Karpas-422 (cell line): ENCODE measurements at regions not wholly inside any gene's neighbourhood (a gene's known extent, or its start where the extent isn't known, plus 50 kb on each side); places are given as distances from the start of the nearest gene placed in this dataset.
A peak's percentile ranks its signal among the peaks of the same experiment; 100 is the strongest.
"Not testable (repeated sequence)": the region's sequence is repeated elsewhere in the genome, so short reads cannot be mapped to it uniquely, and the experiment has no call there.

ENCODE experiments used
- DNase-seq: peaks from one replicate; pipeline ENCODE4 v3.0.0-alpha.2; 2015
- H2AFZ ChIP-seq: fragments of 200-600 bp; sonication (generic); 2 replicates; pipeline ENCODE4 v1.6.1; 2014; ENCODE audit warnings: antibody characterized with exemption, low read length, mixed read lengths
- H3K27ac ChIP-seq: fragments of 200-600 bp; sonication (generic); 2 replicates; pipeline ENCODE4 v1.5.1; 2014; ENCODE audit warnings: mild to moderate bottlenecking, low read length, moderate library complexity
- H3K27me3 ChIP-seq: fragments of 200-600 bp; sonication (generic); 2 replicates; pipeline ENCODE4 v1.6.1; 2014; ENCODE audit warnings: low read length, mixed read lengths
- H3K36me3 ChIP-seq: fragments of 200-600 bp; sonication (generic); 2 replicates; pipeline ENCODE4 v1.6.1; 2014; ENCODE audit warnings: low read length, mixed read lengths; ENCODE audit not compliant: insufficient read depth
- H3K4me1 ChIP-seq: fragments of 200-600 bp; sonication (generic); 2 replicates; pipeline ENCODE4 v1.6.1; 2014; ENCODE audit warnings: mild to moderate bottlenecking, low read length, mixed read lengths
- H3K4me2 ChIP-seq: fragments of 200-600 bp; sonication (generic); 2 replicates; pipeline ENCODE4 v1.6.1; 2014; ENCODE audit warnings: low read length, low read depth, mild to moderate bottlenecking; ENCODE audit not compliant: poor library complexity, severe bottlenecking
- H3K4me3 ChIP-seq: fragments of 200-600 bp; sonication (generic); 2 replicates; pipeline ENCODE4 v1.5.1; 2014; ENCODE audit warnings: mild to moderate bottlenecking, antibody characterized with exemption, low read length, mixed read lengths
- H3K79me2 ChIP-seq: fragments of 200-600 bp; sonication (generic); 2 replicates; pipeline ENCODE4 v1.6.1; 2014; ENCODE audit warnings: mild to moderate bottlenecking, low read length, mixed read lengths
- H3K9ac ChIP-seq: fragments of 200-600 bp; sonication (generic); 2 replicates; pipeline ENCODE4 v1.6.0; 2014; ENCODE audit warnings: low read length
- H3K9me2 ChIP-seq: fragments of 200-600 bp; sonication (generic), shearing (Covaris generic); replicated peaks from 2 replicates; pipeline ENCODE4 v1.6.0; 2014; ENCODE audit warnings: mild to moderate bottlenecking, low read length, moderate library complexity; ENCODE audit not compliant: insufficient read depth
- H3K9me3 ChIP-seq: fragments of 300-700, 200-600 bp; sonication (generic); 2 replicates; pipeline ENCODE4 v1.6.1; 2014; ENCODE audit warnings: low read length, mixed read lengths
- H4K20me1 ChIP-seq: fragments of 200-600 bp; sonication (generic); 2 replicates; pipeline ENCODE4 v1.6.1; 2014; ENCODE audit warnings: mild to moderate bottlenecking, antibody characterized with exemption, low read length, low read depth; ENCODE audit not compliant: insufficient read depth

- H3K27me3 ChIP-seq: no peaks in the 10 kb centered on the region
- no peaks in the 10 kb centered on the region for H3K36me3 ChIP-seq
- H4K20me1 ChIP-seq: no peaks in the 10 kb centered on the region
- H3K4me2 ChIP-seq: no peak overlapping the region
- H3K4me3 ChIP-seq: no peak overlapping the region
- peak; percentile 68 for DNase-seq
- H2AFZ ChIP-seq: no peak overlapping the region
- H3K9me2 ChIP-seq: no peaks in the 10 kb centered on the region
- H3K79me2 ChIP-seq: no peaks in the 10 kb centered on the region
- no peaks in the 10 kb centered on the region; the same call in 1 of the 2 replicates for H3K9me3 ChIP-seq
- H3K27ac ChIP-seq: no peak overlapping the region
- H3K9ac ChIP-seq: no peak overlapping the region
- H3K4me1 ChIP-seq: no peaks in the 10 kb centered on the region
Observed at GRCh38 chr1:73839922-73840321, 358.1 kb downstream of the LRRIQ3 start.

GRCh38 chr1:73832276-73833181 lies 365.4 kb downstream of the LRRIQ3 start:
- H3K4me2 ChIP-seq: no peak overlapping the region
- H3K27me3 ChIP-seq: no peaks in the 10 kb centered on the region
- no peak for DNase-seq

GRCh38 chr1:73827283-73827682 lies 370.7 kb downstream of the LRRIQ3 start:
- not testable (repeated sequence) for DNase-seq, H3K9ac ChIP-seq, H3K4me2 ChIP-seq, H3K36me3 ChIP-seq, H2AFZ ChIP-seq, H4K20me1 ChIP-seq, H3K4me1 ChIP-seq, H3K4me3 ChIP-seq, H3K9me3 ChIP-seq, H3K9me2 ChIP-seq, H3K27me3 ChIP-seq, H3K79me2 ChIP-seq, H3K27ac ChIP-seq

More at GRCh38 chr1:73832276-73833181, 365.4 kb downstream of the LRRIQ3 start:
- H3K27ac ChIP-seq: no peak overlapping the region
- no peaks in the 10 kb centered on the region for H3K4me1 ChIP-seq
- no peaks in the 10 kb centered on the region for H4K20me1 ChIP-seq
- H2AFZ ChIP-seq: no peak overlapping the region
- no peaks in the 10 kb centered on the region for H3K36me3 ChIP-seq
- no peak overlapping the region for H3K4me3 ChIP-seq
- no peaks in the 10 kb centered on the region for H3K9me2 ChIP-seq
- no peaks in the 10 kb centered on the region; the same call in 1 of the 2 replicates for H3K9me3 ChIP-seq
- no peaks in the 10 kb centered on the region for H3K79me2 ChIP-seq
- no peak overlapping the region for H3K9ac ChIP-seq

GRCh38 chr1:73824065-73824464 lies 373.9 kb downstream of the LRRIQ3 start:
- Histone ChIP-seq H3K9me2 (no peaks in the 10 kb centered on the region), H3K36me3 (no peaks in the 10 kb centered on the region), H3K27ac (no peak overlapping the region), H3K27me3 (no peaks in the 10 kb centered on the region), H2AFZ (no peak overlapping the region), H3K4me1 (no peaks in the 10 kb centered on the region), H3K9me3 (no peaks in the 10 kb centered on the region; the same call in 1 of the 2 replicates), H3K4me2 (no peak overlapping the region), H3K9ac (no peak overlapping the region), H3K79me2 (no peaks in the 10 kb centered on the region), H4K20me1 (no peaks in the 10 kb centered on the region), H3K4me3 (no peak overlapping the region)
- DNase-seq: no peak

GRCh38 chr1:73821520-73821919 lies 376.5 kb downstream of the LRRIQ3 start:
- no peaks in the 10 kb centered on the region for H3K4me1 ChIP-seq
- H3K36me3 ChIP-seq: no peaks in the 10 kb centered on the region
- no peaks in the 10 kb centered on the region for H3K79me2 ChIP-seq
- H3K27ac ChIP-seq: no peak overlapping the region
- no peaks in the 10 kb centered on the region for H4K20me1 ChIP-seq
- H3K9ac ChIP-seq: no peak overlapping the region
- no peak overlapping the region for H3K4me3 ChIP-seq
- H3K4me2 ChIP-seq: no peak overlapping the region
- peaks cover 3% of the 10 kb centered on the region; the same call in 1 of the 2 replicates for H3K9me3 ChIP-seq
- DNase-seq: no peak
- no peaks in the 10 kb centered on the region for H3K9me2 ChIP-seq
- H3K27me3 ChIP-seq: no peaks in the 10 kb centered on the region
- no peak overlapping the region for H2AFZ ChIP-seq

GRCh38 chr1:73820843-73821242 lies 377.1 kb downstream of the LRRIQ3 start:
- H3K4me2 ChIP-seq: no peak overlapping the region
- DNase-seq: no peak
- H4K20me1 ChIP-seq: no peaks in the 10 kb centered on the region
- H3K27me3 ChIP-seq: no peaks in the 10 kb centered on the region
- peaks cover 8% of the 10 kb centered on the region; the same call in 1 of the 2 replicates for H3K9me3 ChIP-seq
- no peak overlapping the region for H3K27ac ChIP-seq
- no peaks in the 10 kb centered on the region for H3K36me3 ChIP-seq
- H3K4me1 ChIP-seq: no peaks in the 10 kb centered on the region
- H3K9me2 ChIP-seq: no peaks in the 10 kb centered on the region
- H3K79me2 ChIP-seq: no peaks in the 10 kb centered on the region
- H3K9ac ChIP-seq: no peak overlapping the region
- no peak overlapping the region for H2AFZ ChIP-seq
- H3K4me3 ChIP-seq: no peak overlapping the region

GRCh38 chr1:73813716-73814115 lies 384.3 kb downstream of the LRRIQ3 start:
- no peaks in the 10 kb centered on the region for H3K4me1 ChIP-seq
- no peaks in the 10 kb centered on the region for H3K9me2 ChIP-seq
- no peaks in the 10 kb centered on the region for H4K20me1 ChIP-seq
- H3K9ac ChIP-seq: no peak overlapping the region
- peaks cover 14% of the 10 kb centered on the region for H3K9me3 ChIP-seq
- no peaks in the 10 kb centered on the region for H3K36me3 ChIP-seq
- H3K27ac ChIP-seq: no peak overlapping the region
- no peaks in the 10 kb centered on the region for H3K27me3 ChIP-seq
- H3K79me2 ChIP-seq: no peaks in the 10 kb centered on the region
- no peak for DNase-seq
- H2AFZ ChIP-seq: no peak overlapping the region
- no peak overlapping the region for H3K4me3 ChIP-seq
- no peak overlapping the region for H3K4me2 ChIP-seq

GRCh38 chr1:73813236-73813635 lies 384.7 kb downstream of the LRRIQ3 start:
- no peak for DNase-seq
- no peak overlapping the region for H3K27ac ChIP-seq
- H3K9me2 ChIP-seq: no peaks in the 10 kb centered on the region
- no peak overlapping the region for H3K4me3 ChIP-seq
- no peak overlapping the region for H3K9ac ChIP-seq
- no peaks in the 10 kb centered on the region for H3K27me3 ChIP-seq
- no peaks in the 10 kb centered on the region for H3K79me2 ChIP-seq
- H2AFZ ChIP-seq: no peak overlapping the region
- H3K36me3 ChIP-seq: no peaks in the 10 kb centered on the region
- H3K9me3 ChIP-seq: peaks cover 14% of the 10 kb centered on the region
- no peaks in the 10 kb centered on the region for H4K20me1 ChIP-seq
- H3K4me2 ChIP-seq: no peak overlapping the region
- no peaks in the 10 kb centered on the region for H3K4me1 ChIP-seq
